GM18508 (cell line): ENCODE measurements at regions not wholly inside any gene's neighbourhood (a gene's known extent, or its start where the extent isn't known, plus 50 kb on each side); places are given as distances from the start of the nearest gene placed in this dataset.

Experiments
- ATAC-seq: cut with Tn5 transposase; IDR thresholded peaks from one replicate; pipeline ENCODE4 v1.9.1; 2021; ENCODE audit warnings: moderate number of reproducible peaks; ENCODE audit not compliant: insufficient read depth, unreplicated experiment

GRCh38 chr9:686321-686813 lies 155.1 kb upstream of the DMRT1 start:
- no peak for ATAC-seq

- no peak for ATAC-seq
These were observed 154.3 kb upstream of the DMRT1 start for GRCh38 chr9:687034-687785.

DNA sequence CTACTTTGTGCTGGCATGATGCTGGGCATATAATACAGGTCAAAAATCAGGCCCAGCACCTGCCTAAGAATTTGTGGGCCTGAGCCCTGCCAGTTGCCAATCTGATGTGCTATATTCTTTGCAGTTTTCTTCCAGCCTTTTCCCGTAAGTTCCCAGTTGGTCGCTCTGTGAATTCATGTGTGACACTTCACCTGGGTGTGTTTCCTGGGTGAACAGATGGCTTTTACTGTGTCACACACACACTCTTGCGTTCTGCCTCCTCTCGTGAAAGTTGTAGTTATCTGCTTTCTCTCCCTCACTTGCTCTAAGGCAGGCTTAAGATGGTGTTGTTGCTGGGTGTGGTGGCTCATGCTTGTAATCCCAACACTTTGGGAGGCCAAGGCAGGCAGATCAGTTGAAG lies 153.5 kb upstream of the DMRT1 start:
- no peak for ATAC-seq

GRCh38 chr9:690517-691111 lies 150.9 kb upstream of the DMRT1 start:
- ATAC-seq = no peak

- no peak for ATAC-seq
These were observed 149.6 kb upstream of the DMRT1 start for GRCh38 chr9:691825-692400.

DNA sequence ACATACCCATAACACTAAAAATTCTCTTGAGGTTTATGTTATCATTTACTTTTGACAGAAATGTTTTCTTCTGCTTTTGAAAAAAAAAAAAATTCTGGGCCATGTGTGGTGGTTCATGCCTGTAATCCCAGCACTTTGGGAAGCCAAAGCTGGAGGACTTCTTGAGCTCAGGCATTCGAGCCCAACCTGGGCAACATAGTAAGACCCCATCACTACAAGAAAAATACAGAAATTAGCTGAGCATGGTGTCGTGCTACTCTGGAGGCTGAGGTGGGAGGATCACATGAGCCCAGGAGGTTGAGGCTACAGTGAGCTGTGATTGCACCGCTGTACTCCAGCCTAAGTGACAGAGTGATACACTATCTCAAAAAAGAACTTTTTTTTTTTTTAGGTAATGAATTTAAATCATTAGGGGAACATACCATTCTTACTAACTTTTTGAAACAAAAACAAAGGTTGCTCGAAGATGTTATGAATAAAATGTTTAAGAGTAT lies 148.8 kb upstream of the DMRT1 start:
- no peak for ATAC-seq

DNA sequence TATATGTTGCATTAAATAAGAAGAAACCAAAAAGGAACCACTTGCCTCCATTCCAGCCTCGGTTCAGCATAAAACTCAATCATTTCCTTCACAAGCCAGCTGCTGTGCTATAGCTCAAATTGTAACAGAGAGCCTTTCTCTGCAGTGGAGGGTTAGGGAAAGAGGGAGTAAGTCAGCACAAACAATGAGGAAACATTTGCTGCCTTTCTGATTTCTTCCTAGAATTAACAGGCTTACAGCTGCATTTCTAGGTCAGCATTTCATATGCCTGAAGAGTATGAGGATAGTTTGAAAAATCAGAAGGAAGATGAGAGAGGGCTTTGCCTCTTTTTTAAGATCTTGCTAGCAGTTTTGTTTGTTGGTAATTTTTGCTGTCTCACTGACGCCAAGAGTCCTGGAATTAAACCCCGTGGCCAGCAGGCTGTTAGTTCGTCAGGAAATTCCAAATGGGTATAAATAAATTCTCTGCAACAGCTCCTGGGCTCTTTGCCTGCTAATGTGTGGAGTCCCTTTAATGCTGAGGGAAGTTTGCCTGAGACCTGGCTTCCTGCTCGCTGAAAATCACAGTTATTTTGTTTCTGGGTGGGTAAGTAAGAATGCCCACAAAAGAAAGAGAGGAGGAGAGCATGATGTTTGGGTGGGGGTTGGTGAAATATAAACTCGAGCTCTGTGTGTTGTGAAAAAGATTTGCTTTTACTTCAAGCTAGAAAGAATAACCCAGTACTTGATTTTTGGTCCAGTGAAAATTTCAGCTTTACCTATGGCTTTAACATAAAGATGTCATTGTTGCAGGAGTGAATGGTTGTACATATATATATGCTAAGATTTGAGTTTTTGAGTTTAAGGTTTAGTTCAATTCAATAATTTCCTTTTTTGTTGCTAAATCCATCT lies 148.1 kb upstream of the DMRT1 start:
- no peak for ATAC-seq

- ATAC-seq = no peak
These were observed 147.4 kb upstream of the DMRT1 start for GRCh38 chr9:694092-694402.

GRCh38 chr9:694403-695154 lies 146.9 kb upstream of the DMRT1 start:
- ATAC-seq = no peak

DNA sequence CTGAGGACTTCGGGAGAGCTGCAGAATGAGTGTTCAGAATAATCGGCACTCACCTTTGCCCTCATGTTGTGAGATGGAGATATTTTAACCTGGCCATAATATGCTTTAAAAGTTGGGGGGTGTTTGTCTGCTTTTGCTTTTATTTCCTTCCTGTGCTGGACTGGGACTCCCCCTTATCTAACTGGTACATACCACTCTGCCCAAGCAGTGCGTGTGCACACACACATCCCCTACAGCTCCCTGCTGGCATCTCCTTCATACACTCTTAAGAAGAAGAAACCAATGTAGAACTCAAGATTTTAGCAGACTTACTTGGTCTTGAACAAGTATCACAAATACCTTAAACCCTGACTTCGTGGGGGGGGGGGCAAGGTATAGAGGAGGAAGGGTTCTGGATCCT lies 146.2 kb upstream of the DMRT1 start:
- no peak for ATAC-seq

DNA sequence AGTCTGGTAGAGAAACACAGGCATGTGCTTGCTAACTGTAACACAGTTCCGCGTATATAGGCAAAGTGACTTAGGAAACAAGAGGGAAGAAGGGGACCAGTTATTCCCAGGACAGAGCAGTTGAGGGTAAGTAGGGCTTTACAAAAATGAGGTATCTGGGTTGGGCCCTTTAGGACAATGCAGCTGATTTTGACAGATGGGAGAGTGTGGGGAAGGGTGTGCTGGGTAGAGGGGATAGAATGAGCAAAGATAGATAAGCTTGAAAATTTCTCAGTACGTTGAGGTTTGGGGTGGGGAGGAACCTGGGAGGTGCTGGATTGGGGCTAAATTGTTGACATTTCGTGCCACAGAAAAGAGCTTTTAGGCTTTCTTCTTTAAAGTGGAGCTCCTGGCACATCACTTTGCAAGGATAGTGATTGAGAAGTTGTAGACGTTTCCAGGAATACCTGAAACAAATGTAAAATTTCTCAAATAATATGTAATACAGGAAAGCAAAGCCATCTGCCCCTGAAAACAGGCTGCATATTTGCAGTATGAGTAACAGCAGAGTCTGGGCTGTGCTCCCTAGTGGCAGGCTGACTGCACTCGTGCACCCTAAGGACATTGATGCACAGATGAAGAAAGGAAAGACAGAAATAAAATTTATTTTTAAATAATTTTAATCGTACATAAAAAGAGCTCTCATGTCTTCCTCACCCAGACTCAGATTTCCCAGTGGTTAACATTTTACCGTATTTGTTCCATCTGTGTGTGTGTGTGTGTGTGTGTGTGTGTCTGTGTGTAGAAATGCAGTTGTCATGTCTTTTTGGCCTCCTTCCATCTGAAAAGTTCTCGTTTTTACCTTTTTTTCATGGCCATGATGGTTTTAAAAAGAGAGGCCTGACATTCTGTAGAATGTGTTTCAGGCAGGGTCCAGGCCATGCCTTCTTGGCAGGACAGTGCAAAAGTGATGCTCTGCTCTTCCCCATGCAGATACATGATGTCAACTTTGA lies 144.9 kb upstream of the DMRT1 start:
- ATAC-seq = no peak

DNA sequence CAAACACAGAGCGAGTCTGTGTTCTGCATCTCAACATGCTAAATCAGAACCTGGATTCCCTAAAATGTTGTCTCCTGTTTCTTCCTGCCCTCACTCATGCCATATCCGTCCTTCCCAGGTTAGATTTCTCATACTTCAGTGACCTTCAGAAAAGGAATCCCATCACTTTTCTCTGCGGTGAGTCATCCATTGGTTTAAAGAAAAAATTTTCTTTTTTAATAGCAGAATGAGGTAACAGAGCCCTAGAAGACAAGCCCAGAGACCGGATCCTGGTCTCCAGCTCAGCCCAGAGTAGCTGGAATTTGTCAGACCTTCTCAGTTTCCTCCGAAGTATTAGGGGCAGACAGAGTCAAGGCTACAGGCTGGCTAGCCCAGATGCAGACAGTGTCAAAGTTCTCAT lies 143.2 kb upstream of the DMRT1 start:
- ATAC-seq = no peak

DNA sequence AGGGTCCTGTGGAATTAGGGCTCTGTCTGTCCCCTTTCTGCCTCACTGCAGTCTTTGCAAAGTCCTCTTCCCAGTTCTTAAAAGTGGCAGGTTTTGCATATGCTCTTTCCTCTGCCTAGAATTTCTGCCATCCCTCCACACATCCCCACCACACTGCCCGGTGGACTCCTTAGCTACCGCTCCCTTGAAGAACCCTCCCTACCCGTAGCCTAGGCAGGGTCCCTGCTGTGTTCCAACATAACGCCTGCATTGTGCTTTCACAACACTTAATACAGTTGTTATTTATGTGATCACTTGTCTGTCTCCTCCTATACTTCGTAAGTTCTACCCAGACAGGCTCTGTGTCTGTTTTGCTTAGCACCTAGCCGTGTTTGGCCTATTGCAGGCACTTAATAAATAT lies 142.5 kb upstream of the DMRT1 start:
- no peak for ATAC-seq

DNA sequence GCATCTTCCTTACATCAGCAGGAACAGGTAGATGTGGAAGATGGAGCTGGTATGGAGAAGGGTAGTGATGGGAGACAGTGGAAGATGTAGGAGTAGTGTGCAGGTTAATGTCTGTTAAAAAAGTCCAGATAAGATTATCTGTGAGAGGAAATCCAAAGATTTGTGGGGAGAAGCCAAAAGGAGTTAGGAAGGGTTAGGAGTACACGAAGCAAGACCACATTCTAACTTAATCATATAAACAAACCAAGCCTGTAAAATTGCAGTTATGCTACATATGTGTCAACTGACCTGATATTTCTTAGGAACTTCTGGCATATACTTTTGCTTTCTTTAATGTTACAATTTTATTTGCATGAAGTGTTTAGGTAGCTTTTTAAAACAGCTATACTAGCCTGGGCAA lies 142.1 kb upstream of the DMRT1 start:
- ATAC-seq = no peak

GRCh38 chr9:700365-701282 lies 140.9 kb upstream of the DMRT1 start:
- ATAC-seq = no peak

DNA sequence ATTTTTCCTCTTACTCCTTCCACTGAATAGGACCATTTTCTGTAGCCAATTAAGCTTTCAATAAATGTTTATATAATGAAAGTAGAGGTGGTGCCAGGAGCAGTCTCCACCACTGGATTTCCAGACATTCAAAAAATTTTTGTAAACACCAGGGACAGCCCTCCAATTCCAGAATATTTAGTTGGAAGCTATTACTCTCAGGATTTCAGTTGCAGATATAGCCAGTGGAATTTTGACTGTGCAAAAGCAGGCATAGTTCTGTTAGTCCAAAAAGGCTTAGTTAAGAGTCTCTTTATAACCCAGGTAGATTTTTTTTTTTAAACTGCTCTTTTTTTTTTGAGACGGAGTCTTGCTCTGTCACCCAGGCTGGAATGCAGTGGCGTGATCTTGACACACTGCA lies 138.1 kb upstream of the DMRT1 start:
- ATAC-seq = no peak

GRCh38 chr9:706073-706472 lies 135.4 kb upstream of the DMRT1 start:
- ATAC-seq = no peak
